ENCODE measurements at regions not wholly inside any gene's neighbourhood (a gene's known extent, or its start where the extent isn't known, plus 50 kb on each side); places are given as distances from the start of the nearest gene placed in this dataset.

GRCh38 chr1:102190429-102190828 lies 193.7 kb upstream of the OLFM3 start:
- H3K4me1 ChIP-seq (replicated peaks in 1 of 4; ENCODE audit: control insufficient read depth in 3 of 4, insufficient read depth in 4 of 4, low read length in 3 of 4), result no peaks in the 10 kb centered on the region
- H4K91ac ChIP-seq (replicated peaks; ENCODE audit: insufficient read length, low read length), result no peak overlapping the region
- FAIRE-seq, result no peak
- no peak overlapping the region for H3K4me2 ChIP-seq (ENCODE audit: insufficient read depth in 1 of 2, low read depth in 2 of 2, low read length in 2 of 2)
- no peak overlapping the region for H2BK120ac ChIP-seq (replicated peaks; ENCODE audit: low read depth, low read length)
- H4K20me1 ChIP-seq (replicated peaks in 1 of 2; ENCODE audit: control insufficient read depth in 1 of 2, insufficient read depth in 2 of 2, low read length in 2 of 2), result no peaks in the 10 kb centered on the region
- H2AK5ac ChIP-seq (ENCODE audit: low read depth, low read length), result no peak overlapping the region
- no peaks in the 10 kb centered on the region for H3K79me2 ChIP-seq (ENCODE audit: control insufficient read depth in 1 of 2, insufficient read depth in 2 of 2, low read length in 2 of 2)
- no peak overlapping the region for H4K8ac ChIP-seq (ENCODE audit: extremely low read depth, insufficient read depth, low read length)
- no peak overlapping the region for H3K27ac ChIP-seq (ENCODE audit: low read depth, low read length)
- no peak overlapping the region for H2BK20ac ChIP-seq (ENCODE audit: low read length)
- H3K56ac ChIP-seq (replicated peaks; ENCODE audit: insufficient read length, low read depth, low read length), result no peak overlapping the region
- no peaks in the 10 kb centered on the region for H3K9me3 ChIP-seq (ENCODE audit: insufficient read depth in 2 of 2, low read depth in 1 of 2, low read length in 1 of 2)
- H2BK15ac ChIP-seq (ENCODE audit: low read length), result no peak overlapping the region
- H2BK5ac ChIP-seq (ENCODE audit: low read depth, low read length), result no peak overlapping the region
- H2BK12ac ChIP-seq (ENCODE audit: low read depth, low read length), result no peak overlapping the region
- no peaks in the 10 kb centered on the region for H3K23me2 ChIP-seq (ENCODE audit: low read depth, low read length)
- no peaks in the 10 kb centered on the region for H3K27me3 ChIP-seq (replicated peaks in 1 of 4; ENCODE audit: control insufficient read depth in 3 of 4, extremely low read depth in 1 of 4, insufficient read depth in 3 of 4, low read length in 3 of 4)
- H4K5ac ChIP-seq (ENCODE audit: insufficient read length, low read depth, low read length), result no peak overlapping the region
- H3K23ac ChIP-seq (ENCODE audit: insufficient read length), result no peak overlapping the region
- H3K79me1 ChIP-seq (ENCODE audit: low read depth, low read length), result no peaks in the 10 kb centered on the region
- H3K4me3 ChIP-seq (ENCODE audit: extremely low read depth in 1 of 4, insufficient read depth in 2 of 4, low read depth in 3 of 4, low read length in 4 of 4), result no peak overlapping the region
- no peaks in the 10 kb centered on the region for H3K36me3 ChIP-seq (ENCODE audit: control insufficient read depth in 2 of 4, insufficient read depth in 4 of 4, low read length in 3 of 4)
- no peak overlapping the region for H3K18ac ChIP-seq (ENCODE audit: extremely low read depth, low read length)
- 93% methylated on average over 1 of the region's 1 CpG; no CpG with 5 or more reads in 1 of the 2 experiments for WGBS, 2 experiments (ENCODE audit: extremely low coverage in 1 of 2, insufficient coverage in 1 of 2, insufficient read length in 1 of 2, insufficient replicate concordance in 2 of 2, low coverage in 1 of 2, low lambda C conversion rate in 2 of 2, missing lambda C conversion rate in 1 of 2)
- H2AFZ ChIP-seq (ENCODE audit: low read length), result no peak overlapping the region
- no peak overlapping the region for H3K4ac ChIP-seq (replicated peaks; ENCODE audit: insufficient read length, low read depth, low read length)
- H3K14ac ChIP-seq (ENCODE audit: insufficient read length), result no peak overlapping the region
- no peak for DNase-seq (ENCODE audit: low read depth in 1 of 2, low spot score in 2 of 2)
- ChIA-PET CTCF (ENCODE audit: partially characterized antibody) (interaction anchor here (0.6 to 2.4 kb wide), 4 partner anchors 14 to 375 kb away, joined by 3 to 16 read pairs (median 4); no protein-coding TSS in a partner anchor), POLR2A (ENCODE audit: partially characterized antibody) (no interaction called here)
- H3K9ac ChIP-seq (replicated peaks in 1 of 4; ENCODE audit: extremely low read depth in 1 of 4, low read depth in 3 of 4, low read length in 3 of 4), result no peak overlapping the region
- no peak for TF ChIP-seq HDAC6 (IDR thresholded peaks at IDR 0.05; ENCODE audit: low read depth, low read length)
- no peak for TF ChIP-seq JUND (IDR thresholded peaks at IDR 0.05; ENCODE audit: low read length)
- no peak for TF ChIP-seq POLR2AphosphoS5 (IDR thresholded peaks at IDR 0.05; ENCODE audit: low read depth, low read length)
- TF ChIP-seq EZH2 (IDR thresholded peaks at IDR 0.05; ENCODE audit: low read depth, low read length, severe bottlenecking), result no peak
- TF ChIP-seq ASH2L (IDR thresholded peaks at IDR 0.05; ENCODE audit: low read length), result no peak
- TF ChIP-seq NANOG (IDR thresholded peaks at IDR 0.05; ENCODE audit: insufficient read depth, low read depth, low read length, poor library complexity, severe bottlenecking), result no peak
- no peak for TF ChIP-seq NRF1 (IDR thresholded peaks at IDR 0.05; ENCODE audit: low read depth, low read length)
- TF ChIP-seq TAF1 (IDR thresholded peaks at IDR 0.05; ENCODE audit: low read depth, low read length), result no peak
- no peak for TF ChIP-seq CBX5 (IDR thresholded peaks at IDR 0.05; ENCODE audit: low read depth, low read length)
- no peak for TF ChIP-seq ATF3 (IDR thresholded peaks at IDR 0.05; ENCODE audit: insufficient read depth, low read depth, low read length)
- TF ChIP-seq BACH1 (IDR thresholded peaks at IDR 0.05; ENCODE audit: low read length), result no peak
- no peak for TF ChIP-seq KDM5A (IDR thresholded peaks at IDR 0.05; ENCODE audit: low read length)
- no peak for TF ChIP-seq KDM4A (IDR thresholded peaks at IDR 0.05; ENCODE audit: low read depth, low read length, severe bottlenecking)
- TF ChIP-seq TBP (IDR thresholded peaks at IDR 0.05; ENCODE audit: low read depth, low read length), result no peak
- TF ChIP-seq MAX (IDR thresholded peaks at IDR 0.05), result no peak

Data from H1 (cell line).